ENCODE measurements at regions not wholly inside any gene's neighbourhood (a gene's known extent, or its start where the extent isn't known, plus 50 kb on each side); places are given as distances from the start of the nearest gene placed in this dataset.

GRCh38 chr3:104106276-104106675 is 1260.4 kb upstream of the ALCAM start:
- TF ChIP-seq CTCF (optimal IDR thresholded peaks at IDR 0.05 in 1 of 3, IDR thresholded peaks at IDR 0.05 in 1 of 3, conservative IDR thresholded peaks at IDR 0.05 in 1 of 3; ENCODE audit: extremely low read depth in 1 of 3, insufficient read depth in 2 of 3, low read length in 3 of 3): no peak
- TF ChIP-seq EZH2 (IDR thresholded peaks at IDR 0.05; ENCODE audit: low read length): no peak
